HG03432 (cell line): ENCODE measurements at regions not wholly inside any gene's neighbourhood (a gene's known extent, or its start where the extent isn't known, plus 50 kb on each side); places are given as distances from the start of the nearest gene placed in this dataset.

Experiments used
- ATAC-seq: cut with Tn5 transposase; IDR thresholded peaks from one replicate; pipeline ENCODE4 v1.9.1; 2021; ENCODE audit warnings: mild to moderate bottlenecking, moderate library complexity; ENCODE audit not compliant: unreplicated experiment

DNA sequence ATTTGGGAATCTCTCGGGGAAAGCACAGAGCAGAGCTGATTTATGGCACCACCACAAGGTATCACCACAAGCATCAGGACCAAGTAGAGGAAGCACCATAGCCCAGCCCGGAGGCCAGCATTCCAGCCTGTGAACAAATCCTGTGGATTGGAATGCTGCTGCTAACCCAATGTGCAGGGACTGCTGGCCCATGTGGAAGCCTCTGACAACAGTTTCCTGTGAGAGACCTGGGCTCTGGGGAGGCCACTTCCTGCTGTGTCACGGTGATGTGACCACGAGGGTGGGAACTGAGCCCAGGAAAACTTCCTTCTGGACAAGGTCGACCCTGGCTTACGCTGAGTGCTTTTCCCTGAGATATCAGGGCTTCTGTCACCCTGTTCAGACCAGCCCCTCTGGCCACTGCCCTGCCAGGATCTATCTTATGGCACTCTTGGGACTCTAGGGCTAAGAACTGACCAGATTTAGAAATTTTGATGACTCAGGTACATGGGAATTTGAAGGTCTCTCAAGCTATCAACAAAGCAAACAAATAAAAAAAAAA lies 88.3 kb upstream of the NGF start:
- ATAC-seq = no peak

DNA sequence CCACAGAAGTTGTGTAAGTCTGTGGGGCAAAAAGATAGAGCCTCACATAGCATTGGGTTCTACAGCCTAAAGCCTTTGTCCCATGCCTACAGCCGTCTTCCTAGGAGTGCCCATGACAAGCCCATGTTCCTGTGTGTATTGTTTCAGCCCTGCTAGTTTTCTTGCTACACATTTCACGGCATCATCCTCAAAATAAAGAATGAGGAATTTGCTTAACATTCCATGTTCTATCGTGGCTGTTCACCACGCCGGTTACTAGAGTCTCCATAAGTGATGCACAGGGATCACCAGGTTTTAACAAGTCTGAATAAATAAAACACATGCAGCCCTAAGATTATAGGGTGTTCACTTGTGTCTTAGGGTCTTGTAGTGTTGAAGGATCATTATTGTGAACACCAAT lies 87.4 kb upstream of the NGF start:
- no peak for ATAC-seq

DNA sequence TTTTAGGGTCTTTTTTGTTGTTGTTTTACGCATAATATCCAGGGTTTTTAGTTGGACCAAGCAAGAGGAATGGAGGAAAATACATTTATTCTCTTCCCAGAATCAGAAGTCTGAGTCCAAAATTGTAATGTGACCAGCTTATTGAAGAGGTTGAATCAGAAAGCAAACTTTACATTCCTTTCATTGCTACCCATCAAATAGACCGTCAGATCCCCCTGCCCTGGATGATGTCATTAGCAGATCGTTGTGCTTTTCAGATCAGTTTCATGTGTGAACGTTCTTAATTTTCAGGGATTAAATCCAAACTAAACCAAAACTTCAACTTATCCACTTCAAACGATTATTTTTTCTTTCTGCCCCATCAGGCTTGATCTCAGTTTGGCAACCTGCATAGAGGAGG lies 85.7 kb upstream of the NGF start:
- ATAC-seq = no peak

DNA sequence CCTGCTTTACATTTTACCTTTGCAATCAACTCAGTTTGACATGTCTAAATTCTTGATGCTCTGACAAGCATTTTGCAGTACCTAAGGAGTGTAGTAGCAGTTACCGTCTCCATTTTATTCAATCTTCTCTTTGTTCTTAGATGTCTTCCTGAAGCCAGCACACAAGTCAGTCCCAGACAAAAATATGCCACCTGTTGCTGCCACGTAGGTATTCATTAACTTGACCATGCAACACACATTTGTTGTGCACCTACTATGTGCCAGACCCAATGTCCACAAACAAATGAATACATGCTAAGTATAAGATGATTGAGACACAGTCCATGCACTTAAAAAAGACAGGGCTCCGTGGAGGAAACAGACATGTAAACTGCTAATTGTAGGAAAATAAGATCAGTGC lies 81.5 kb upstream of the NGF start:
- no peak for ATAC-seq

DNA sequence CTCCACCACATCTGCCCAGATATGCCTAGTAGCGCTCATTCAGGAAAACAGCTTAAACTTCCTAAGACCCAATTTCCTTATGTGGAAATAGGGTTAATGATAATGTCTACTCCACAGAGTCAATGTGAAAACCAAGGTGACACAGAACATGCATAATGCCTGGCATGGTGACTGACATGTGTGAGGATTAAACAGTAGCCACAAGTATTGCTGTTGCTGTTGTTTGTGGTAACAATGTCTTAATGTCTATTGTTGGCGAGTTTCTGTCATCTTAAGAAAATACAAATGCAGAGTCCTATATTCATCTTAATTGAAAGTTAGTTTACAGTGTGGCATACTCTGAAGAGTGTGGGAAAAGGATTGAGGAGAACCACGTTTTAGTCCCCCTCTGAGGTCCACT lies 75.6 kb upstream of the NGF start:
- no peak for ATAC-seq

DNA sequence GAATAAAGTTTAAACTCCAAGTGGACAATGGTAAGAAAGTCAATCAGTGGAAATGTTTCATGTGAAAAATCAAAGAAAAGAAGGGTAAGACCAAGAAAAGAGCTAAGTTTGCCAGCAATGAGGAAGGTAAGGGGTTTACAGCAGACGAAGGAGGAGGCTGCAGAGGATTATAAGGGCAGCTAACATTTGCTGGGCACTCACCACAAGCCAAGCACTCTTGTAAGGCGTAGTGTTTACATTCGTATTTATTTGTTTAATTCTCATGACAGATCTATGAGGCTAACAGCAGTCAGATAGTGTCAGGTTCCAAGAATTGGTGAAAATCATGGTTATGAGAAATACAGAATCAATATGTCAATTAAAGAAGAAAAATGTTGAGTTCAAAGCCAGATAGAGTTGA lies 75.2 kb upstream of the NGF start:
- no peak for ATAC-seq

DNA sequence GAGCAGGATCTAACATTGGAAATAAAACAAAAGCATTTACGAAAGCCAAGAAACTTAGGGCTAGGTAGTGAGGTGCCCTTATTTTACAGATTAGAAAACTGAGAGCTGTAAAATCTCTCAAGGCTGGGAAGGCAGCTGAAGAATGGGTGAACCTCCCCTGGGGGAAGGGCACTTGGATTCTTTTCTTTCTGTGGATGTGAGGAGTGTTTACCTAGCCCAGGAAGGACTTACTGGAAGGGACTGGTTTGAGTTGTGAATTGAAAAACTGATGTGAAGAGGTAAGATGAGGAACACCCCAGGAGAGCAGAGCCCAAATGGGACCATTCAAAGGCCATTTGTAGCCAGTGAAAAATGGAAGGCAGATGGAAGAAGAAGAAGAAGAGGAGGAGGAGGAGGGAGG lies 74.7 kb upstream of the NGF start:
- ATAC-seq = no peak

DNA sequence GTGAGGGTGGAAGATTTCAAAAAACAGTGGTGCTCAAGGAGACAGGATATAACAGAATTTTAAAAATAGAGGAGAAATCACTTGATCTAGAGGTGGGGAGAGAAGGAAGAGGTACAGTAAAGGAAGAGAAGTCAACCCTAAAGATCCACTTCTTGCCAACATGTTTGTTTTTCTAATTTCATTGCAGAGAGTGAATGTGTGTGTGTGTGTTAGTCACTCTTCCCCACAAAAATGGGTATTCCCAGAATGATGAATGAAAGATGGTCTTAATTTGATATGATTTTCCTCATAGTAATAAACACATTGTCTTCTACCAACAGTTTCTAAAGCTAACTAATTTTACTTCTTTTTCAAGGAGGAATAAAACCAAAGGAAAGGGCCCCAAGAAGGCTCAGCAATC lies 74.2 kb upstream of the NGF start:
- no peak for ATAC-seq

DNA sequence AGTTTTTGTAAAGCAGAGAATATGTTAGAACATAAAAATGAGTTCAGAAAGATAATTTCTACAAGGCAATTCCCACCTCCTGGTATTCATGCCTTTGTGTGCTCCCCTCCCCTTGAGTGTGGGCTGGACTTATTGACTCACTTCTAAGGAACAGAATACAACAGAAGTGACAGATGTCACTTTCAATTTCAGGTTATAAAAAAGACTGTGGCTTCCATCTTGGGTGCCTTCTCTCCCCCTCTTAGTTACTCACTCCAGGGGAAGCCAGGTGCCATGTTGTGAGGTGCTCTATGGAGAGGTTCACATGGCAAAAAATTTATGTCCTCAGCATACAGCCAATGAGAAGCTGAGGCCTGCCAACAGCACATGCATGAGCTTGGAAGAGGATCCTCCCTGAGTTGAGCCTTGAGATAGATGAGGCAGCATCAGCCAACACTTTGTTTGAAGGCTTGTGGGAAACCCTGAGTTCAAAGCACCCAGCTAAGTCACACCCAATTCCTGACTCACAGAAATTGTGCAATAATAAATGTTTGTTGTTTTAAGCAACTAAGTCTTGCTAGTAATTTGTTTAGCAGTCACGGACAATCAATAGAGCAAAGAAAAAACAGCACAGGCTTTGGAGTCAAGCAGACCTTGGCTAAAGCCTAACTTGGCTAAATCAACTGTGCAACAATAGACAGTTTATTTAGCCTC lies 73.5 kb upstream of the NGF start:
- no peak for ATAC-seq

DNA sequence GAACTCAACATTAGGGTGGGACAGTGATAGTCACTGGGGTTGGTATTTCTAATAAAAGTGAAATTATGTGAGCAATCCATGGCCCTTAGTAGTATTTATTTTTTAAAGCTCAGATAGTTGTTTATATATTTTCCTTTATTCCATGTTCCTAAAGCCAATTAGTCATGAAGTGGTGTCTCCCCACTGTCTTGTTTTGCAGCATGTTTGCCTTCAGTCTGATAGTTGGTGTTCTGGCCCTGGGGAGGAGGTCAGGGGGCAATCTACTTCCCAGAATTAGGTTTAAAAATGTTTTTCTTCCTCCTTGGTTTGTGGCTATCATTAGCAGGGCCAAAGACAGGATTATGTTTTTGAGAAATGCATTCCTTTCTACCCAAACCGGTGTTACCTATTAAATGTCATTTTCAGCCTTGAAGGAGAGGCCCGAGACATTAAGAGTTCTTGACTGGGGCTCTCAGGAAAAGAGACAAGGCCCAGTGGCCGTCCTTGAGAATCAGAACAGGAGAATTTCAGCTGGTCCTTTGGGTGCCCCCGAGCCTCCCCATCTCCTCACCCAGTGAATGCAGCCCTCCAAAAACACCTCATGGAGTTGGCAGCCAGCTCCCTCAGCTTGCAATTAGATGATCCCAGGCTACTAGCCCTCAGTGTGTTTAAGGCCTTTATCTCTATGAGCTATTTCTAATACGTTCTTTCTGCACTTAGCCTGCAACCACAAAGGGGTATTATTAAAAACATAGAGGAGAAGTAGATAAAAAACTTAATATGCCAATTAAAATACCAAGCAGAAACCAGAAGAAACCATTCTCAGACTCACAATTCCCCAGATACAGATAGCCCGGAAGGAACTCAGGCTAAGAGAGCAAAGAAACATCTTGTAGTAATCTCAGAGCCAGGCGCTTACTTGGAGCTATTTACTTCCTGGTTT lies 71.3 kb upstream of the NGF start:
- ATAC-seq = no peak

DNA sequence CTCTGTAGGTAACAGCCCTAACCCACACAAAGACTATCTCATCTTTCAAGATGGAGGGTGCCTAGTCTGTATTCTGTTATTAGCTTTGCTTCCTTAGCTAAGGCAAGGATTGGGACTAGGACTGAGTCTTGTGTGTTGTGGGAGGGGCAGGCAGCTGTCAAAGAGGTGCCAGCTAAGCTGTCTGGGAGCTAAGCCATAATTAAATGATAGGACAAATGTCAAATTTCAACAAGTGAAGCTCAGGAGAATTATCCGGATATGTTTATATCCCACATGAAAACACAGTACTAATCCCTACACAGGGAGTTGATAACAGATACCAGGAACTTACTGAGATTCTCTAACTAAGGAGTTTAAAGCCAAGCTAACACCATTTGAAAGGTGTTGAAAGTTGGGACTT lies 70.5 kb upstream of the NGF start:
- ATAC-seq = no peak

DNA sequence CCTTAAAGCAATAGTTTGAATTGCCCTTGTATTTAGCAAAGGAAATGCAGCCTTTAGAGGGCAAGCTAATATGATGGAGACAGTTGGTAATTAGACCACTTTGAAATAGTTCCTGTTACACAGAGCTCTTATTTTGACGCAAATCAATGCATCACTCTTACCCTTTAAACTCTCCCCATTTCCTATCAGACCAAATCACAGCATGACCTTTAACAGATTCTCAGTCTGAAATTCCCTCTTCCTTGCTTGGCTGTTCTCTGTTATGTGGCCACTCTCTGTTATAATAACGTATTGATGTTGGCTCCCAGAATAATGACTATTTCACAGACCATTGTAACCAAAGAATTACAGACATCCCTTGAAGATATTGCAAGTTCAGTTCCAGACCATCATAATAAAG lies 66.9 kb upstream of the NGF start:
- no peak for ATAC-seq

DNA sequence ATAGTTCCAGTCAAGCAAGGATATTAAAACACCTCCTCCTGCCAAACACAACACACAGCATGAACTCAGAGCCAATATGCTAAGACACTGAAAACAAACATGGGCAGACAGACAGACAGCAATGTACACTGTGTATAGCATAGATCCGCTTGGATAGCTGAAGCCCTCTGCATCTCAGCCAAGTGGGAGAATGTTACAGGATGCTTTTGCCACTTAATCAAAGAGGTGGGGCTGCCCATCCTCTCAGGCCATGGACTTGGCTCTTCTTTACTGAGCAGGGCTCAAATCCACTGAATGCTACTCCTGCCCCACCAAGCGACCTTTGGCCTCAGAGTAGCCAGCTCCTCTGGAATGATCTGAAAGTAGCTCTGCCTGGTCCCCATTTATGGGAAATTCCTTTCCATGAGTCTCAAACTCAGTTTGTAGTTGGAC lies 64.7 kb upstream of the NGF start:
- ATAC-seq = no peak

DNA sequence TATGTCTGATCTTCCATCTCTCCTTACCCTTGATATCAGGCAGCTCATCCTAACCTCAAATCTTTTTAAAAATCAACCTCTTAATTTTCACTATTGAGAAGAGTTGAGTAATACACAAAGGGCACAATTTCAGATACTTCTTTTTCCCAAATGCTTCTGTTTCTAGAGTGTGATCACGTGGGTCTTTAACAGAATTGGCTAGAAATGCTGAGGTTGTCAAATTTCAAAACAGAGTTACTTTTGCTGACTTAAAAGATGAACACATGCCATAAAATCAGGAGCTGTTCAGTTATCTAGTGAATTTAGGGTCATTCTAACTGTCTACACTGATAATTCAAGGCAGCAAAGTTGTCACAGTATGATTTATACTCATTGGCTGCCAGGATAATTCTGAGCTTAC lies 63.6 kb upstream of the NGF start:
- no peak for ATAC-seq

DNA sequence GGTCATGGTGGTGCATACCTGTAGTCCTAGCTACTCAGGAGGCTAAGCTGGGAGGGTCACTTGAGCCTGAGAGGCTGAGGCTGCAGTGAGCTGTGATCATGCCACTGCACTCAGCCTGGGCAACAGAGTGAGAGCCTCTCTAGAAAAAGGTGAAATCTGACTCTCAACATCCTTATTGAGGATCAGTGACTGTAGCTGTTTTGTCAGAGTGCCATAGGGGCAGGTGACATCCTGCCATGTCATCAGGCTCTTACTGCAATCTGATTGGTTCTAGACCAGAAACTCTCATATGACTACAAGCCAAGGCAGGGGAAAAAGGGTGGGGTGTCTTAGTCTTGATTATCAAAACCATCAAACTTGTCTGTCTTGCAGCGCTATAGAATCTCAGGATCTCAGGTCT lies 62.8 kb upstream of the NGF start:
- no peak for ATAC-seq

DNA sequence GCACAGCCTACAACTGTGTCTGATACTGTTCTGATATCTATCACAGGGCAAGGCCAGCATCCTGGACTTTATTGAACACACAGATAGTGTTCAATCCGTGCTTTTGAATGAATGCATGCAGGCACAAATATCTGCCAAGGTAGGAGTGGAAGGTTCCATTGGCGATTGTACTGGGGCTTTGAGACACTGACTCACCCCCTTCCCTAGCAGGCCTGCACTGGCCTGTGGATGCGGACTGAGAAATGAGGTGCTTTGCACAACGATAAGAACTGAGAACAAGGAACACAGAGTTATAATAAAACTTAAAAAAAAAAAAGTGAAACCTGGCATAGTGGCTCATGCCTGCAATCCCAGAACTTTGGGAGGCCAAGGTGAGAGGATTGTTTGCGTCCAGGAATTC lies 62.4 kb upstream of the NGF start:
- no peak for ATAC-seq

DNA sequence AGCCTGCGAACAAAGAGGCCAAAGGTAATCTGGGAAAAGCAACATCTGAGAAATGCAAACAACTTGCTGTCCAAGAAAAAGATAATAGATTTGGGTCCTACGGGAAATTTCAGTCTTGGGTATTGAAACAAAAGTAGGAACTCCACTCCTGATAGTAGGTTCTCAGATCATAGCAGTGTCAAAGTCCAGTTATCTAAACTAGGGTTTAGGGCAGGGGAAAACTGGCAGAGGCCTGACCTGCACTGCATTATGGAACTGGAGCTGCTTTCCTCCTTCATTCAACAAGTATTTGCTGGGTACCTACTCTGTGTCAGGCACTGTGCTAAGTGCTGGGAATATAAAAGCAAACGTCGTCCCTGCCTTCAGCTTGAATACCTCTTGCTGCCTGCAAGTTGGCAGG lies 60.7 kb upstream of the NGF start:
- ATAC-seq = no peak
